Ectodermal cell (in vitro differentiated cells): ENCODE measurements at regions not wholly inside any gene's neighbourhood (a gene's known extent, or its start where the extent isn't known, plus 50 kb on each side); places are given as distances from the start of the nearest gene placed in this dataset.

Source experiments
- H3K27ac ChIP-seq: 2 replicates; pipeline ENCODE4 v1.7.0; 2013; ENCODE audit warnings: mild to moderate bottlenecking, low read depth, low read length; ENCODE audit not compliant: insufficient read depth, poor library complexity, severe bottlenecking
- H3K27me3 ChIP-seq: 2 replicates; pipeline ENCODE4 v1.7.0; 2013; ENCODE audit warnings: mild to moderate bottlenecking, low read length; ENCODE audit not compliant: insufficient read depth, control insufficient read depth, poor library complexity, severe bottlenecking
- H3K36me3 ChIP-seq: one replicate; pipeline ENCODE4 v1.7.0; 2013; ENCODE audit warnings: low read length; ENCODE audit not compliant: control insufficient read depth, insufficient read depth
- H3K4me1 ChIP-seq: one replicate; pipeline ENCODE4 v1.7.0; 2013; ENCODE audit warnings: low read length; ENCODE audit not compliant: control insufficient read depth, insufficient read depth
- H3K4me3 ChIP-seq: 2 replicates; pipeline ENCODE4 v1.7.0; 2013; ENCODE audit warnings: low read depth, low read length, control low read depth; ENCODE audit not compliant: insufficient read depth
- H3K9me3 ChIP-seq: 2 replicates; pipeline ENCODE4 v1.7.0; 2013; ENCODE audit warnings: mild to moderate bottlenecking, low read length, moderate library complexity; ENCODE audit not compliant: control insufficient read depth
- WGBS, 2 experiments: methylation state at CpG; one replicate each; pipeline ENCODE4 v1.1.7; 2013; ENCODE audit warnings: missing lambda C conversion rate in 2 of 2; 5-methylcytosine and 5-hydroxymethylcytosine counted together

DNA sequence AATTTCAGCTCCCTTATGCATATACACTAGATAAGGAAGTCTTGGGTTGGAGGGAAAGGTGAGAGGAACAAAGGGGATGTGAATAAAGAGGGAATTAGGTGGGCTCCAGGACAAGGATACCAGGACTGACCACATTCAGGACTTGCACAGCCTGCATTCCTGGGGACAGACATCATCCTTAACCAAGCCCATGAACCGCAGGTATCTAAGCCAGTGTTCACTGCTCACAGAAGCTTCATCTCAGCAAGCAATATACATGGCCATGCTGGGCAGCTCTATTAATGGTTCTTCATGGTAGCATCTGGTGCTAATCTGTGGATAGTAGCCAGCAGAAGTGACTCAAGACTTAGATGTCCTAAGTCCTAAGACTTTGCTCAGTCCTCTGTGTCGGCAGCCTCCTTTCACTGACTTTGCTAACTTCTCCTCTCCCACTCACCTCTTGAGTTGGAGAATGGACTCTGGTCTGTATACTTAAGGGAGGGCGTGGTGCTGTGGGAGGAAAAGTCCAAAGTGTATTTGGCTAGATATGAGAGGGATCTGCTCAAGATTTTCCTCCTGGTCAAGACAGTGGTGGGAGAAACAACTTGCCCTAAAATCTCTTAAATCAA is 136.1 kb downstream of the ASCL1 start:
- Histone ChIP-seq H3K27me3 (no peaks in the 10 kb centered on the region), H3K36me3 (no peaks in the 10 kb centered on the region), H3K27ac (no peak overlapping the region), H3K9me3 (no peaks in the 10 kb centered on the region), H3K4me3 (no peak overlapping the region), H3K4me1 (no peaks in the 10 kb centered on the region)
- WGBS, 2 experiments = 92 to 99% methylated on average over 3 of the region's 3 CpGs

DNA sequence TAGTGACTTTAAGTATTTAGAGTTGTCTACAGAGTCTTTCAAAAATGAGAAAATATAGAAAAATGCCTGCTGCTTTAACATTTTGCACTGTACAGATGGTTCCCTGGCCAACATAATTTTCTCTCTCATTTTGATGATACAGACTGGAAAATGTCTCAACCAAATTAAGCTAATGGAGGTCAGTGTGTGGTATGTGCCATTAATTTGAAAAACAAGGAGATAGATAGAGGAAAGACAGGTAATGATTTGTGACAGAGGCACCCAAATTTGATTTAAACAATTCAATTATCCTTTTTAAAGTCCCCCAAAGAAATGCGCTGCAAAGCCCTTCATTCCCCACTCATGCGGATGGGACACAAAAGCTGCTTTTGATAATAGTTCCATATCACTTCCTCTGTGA is 140.0 kb downstream of the ASCL1 start:
- Histone ChIP-seq H3K4me3 (no peak overlapping the region), H3K27ac (no peak overlapping the region), H3K36me3 (no peaks in the 10 kb centered on the region), H3K9me3 (no peaks in the 10 kb centered on the region), H3K4me1 (no peaks in the 10 kb centered on the region), H3K27me3 (no peaks in the 10 kb centered on the region)
- 100% methylated on average over 1 of the region's 2 CpGs for WGBS, 2 experiments

DNA sequence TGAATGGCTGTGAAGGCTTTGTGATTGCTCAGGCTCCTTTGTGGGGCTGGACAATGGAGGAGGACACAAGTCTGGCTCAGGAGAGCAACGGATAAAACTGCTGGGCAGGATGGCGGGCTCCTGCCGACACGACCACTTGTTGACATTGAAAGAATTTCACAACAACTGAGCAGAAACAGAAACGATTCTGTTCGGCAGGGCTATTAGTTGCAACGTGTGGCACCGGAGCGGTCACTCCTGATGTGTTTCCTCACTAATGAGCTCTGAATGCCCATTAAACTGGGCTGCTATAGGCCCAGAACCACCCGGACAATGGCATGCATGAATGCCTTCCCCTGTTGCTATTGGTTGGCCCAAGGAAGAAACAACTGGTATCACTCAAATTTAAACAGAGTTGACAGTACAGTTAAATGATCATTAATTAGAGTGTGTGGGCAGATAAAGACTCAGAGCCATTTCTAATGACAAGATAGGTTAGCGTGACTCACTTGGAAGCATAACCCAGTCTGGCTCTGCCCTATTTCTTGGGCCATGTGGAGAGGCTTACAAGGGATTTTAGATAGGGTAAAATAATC is 142.9 kb downstream of the ASCL1 start:
- Histone ChIP-seq H3K27me3 (no peaks in the 10 kb centered on the region), H3K4me1 (no peaks in the 10 kb centered on the region), H3K9me3 (no peaks in the 10 kb centered on the region), H3K4me3 (no peak overlapping the region), H3K27ac (no peak overlapping the region), H3K36me3 (no peaks in the 10 kb centered on the region)
- WGBS, 2 experiments = 90% methylated on average over 11 of the region's 11 CpGs

DNA sequence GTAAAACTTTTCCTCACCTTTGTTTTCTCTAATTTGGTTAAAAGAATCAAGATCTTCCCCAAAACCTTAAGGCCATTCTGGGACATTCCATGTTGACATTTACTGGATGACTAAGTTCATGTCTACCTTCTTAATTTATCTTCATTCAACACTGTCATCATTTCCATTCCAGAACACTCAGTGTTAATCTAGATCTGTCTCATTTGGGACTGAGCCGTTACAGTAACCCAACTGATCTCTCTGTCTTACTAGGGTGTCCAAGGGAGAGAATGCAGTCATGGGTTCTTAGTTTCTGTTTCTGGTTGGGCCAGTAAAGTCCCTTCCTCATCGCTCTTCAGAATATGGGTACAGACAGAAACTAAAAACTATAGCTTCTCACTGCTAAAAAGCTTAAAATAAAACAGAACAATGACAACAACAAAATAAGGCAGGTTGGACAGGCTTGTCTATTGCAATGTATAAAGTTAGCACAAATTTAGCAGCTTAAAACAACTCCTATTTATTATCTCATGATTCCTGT is 144.8 kb downstream of the ASCL1 start:
- no peak overlapping the region for H3K27ac ChIP-seq
- H3K4me1 ChIP-seq = no peaks in the 10 kb centered on the region
- H3K36me3 ChIP-seq = no peaks in the 10 kb centered on the region
- WGBS, 2 experiments = 89% methylated on average over 2 of the region's 2 CpGs
- no peaks in the 10 kb centered on the region for H3K9me3 ChIP-seq
- no peaks in the 10 kb centered on the region for H3K27me3 ChIP-seq
- no peak overlapping the region for H3K4me3 ChIP-seq

DNA sequence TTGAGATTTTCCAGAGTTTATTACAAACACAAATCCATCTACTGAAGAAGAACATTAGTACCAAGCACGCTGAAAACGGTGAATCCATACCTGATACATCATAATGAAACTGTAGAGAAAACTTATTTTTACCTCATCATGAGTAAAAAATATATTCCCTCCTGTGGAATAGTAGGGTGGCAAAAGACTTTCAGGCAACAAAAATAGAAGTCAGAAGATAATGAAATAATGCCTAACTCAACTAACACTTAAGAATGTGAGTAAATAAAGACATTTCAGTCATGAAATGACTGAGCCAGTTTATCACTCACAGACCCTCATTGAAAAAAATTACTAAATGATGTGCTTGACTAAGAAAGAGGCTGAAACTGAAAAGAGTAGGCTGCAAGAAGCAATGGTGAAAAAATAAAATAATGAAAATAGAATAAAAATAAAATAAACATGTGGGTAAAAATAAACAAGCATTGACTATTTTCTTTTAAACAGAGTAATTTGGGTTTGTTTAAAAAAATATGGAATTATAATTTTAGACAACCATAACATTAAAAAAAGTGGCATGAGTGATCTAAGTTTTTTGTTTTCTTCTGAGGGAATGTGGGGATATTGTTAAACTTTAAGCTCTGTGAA is 148.6 kb downstream of the ASCL1 start:
- H3K27ac ChIP-seq = no peak overlapping the region
- H3K9me3 ChIP-seq = no peaks in the 10 kb centered on the region
- H3K4me1 ChIP-seq = no peaks in the 10 kb centered on the region
- no peaks in the 10 kb centered on the region for H3K27me3 ChIP-seq
- H3K4me3 ChIP-seq = no peak overlapping the region
- WGBS, 2 experiments = 80% methylated on average over 1 of the region's 2 CpGs; no CpG with 5 or more reads in 1 of the 2 experiments
- H3K36me3 ChIP-seq = no peaks in the 10 kb centered on the region

DNA sequence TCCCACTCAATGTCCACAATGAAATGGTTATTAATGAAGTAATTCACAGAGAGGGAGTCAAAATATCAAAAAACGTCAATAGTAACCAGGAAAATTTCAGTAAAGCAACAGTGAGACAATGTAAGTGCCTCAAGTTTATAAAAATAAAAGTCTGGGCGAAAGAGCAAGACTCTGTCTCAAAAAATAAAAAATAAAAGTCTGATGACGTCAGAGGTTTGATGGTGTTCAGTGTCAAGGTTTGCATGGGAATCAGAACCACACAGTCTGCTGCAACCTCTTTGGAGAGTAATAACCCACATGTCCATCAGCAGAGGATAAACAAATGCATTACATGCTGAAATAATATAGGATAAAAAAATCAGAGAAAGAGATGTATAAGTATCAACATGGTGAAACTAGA is 152.4 kb downstream of the ASCL1 start:
- no peaks in the 10 kb centered on the region for H3K4me1 ChIP-seq
- H3K36me3 ChIP-seq = no peaks in the 10 kb centered on the region
- WGBS, 2 experiments = 90 to 93% methylated on average over 3 of the region's 3 CpGs
- H3K27ac ChIP-seq = no peak overlapping the region
- H3K4me3 ChIP-seq = no peak overlapping the region
- no peaks in the 10 kb centered on the region for H3K9me3 ChIP-seq
- H3K27me3 ChIP-seq = no peaks in the 10 kb centered on the region

DNA sequence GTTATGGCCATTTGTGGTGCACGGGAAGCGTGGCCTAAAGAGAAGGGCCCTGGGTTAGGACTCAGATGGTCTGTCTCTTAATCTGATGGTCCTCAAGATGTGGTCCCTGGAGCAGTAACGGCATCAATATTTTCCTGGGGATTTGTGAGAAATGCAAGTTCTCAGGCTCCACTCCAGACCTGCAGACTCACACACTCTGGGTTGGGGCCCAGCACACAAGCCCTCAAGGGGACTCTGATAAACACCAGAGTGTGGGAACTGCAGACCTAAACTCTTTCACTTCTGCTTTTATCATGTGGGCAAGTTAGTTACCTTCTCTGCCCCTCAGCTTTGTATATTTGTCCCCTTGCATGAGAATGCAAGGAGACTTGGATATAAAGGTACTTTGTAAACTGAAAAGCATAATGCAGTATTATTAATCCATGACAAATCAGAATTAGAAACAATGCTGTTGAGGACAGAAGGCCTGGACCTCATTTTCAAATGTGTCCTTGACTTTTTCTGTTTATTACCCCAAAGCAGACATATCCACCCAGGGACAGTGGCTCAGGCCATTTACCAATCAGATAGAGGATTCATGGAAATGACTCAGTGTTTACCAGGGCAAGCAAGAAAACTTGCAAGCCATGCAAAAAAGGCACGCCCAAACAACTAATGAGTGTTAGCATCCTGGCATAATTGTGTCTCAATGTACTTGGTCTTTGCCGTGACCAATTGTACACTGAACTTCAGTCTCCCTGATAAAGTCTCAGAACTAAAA is 157.0 kb downstream of the ASCL1 start:
- 94 to 95% methylated on average over 5 of the region's 5 CpGs for WGBS, 2 experiments
- no peaks in the 10 kb centered on the region for H3K36me3 ChIP-seq
- H3K4me3 ChIP-seq = no peak overlapping the region
- H3K4me1 ChIP-seq = no peaks in the 10 kb centered on the region
- H3K27ac ChIP-seq = no peak overlapping the region
- no peaks in the 10 kb centered on the region for H3K9me3 ChIP-seq
- H3K27me3 ChIP-seq = no peaks in the 10 kb centered on the region

DNA sequence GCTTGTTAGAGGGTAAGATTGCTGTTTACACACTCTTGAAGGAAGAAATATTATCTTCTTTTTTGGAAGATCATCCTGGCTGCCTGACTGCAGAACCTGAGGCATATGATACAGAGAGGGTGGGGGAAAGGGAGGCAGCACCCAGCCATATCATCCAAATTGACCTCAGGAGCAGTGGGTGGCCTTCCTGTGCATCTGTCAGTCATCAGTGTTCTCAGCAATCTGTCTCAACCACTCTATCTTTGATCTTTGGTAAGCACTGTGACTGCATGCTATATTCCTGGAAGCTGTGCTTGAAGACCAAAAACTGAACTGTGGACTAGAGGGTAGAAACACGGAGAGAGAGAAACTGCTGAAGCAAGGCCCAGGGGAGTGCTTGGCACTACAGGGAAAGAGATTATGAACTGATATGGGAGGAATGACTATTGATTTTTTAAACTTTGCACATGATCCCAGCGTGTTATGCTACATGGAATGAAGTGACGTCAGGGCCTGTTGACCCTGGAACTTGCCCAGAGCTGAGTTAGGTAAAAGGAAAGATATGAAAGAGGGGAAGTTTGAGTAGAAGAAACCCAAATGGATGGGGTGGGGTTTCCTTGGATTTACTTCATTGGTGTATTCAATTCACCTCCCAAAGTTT is 171.5 kb downstream of the ASCL1 start:
- H3K4me3 ChIP-seq = no peak overlapping the region
- no peaks in the 10 kb centered on the region for H3K36me3 ChIP-seq
- H3K4me1 ChIP-seq = no peaks in the 10 kb centered on the region
- no peaks in the 10 kb centered on the region for H3K27me3 ChIP-seq
- no peak overlapping the region for H3K27ac ChIP-seq
- 88 to 93% methylated on average over 3 of the region's 3 CpGs for WGBS, 2 experiments
- H3K9me3 ChIP-seq = no peaks in the 10 kb centered on the region

DNA sequence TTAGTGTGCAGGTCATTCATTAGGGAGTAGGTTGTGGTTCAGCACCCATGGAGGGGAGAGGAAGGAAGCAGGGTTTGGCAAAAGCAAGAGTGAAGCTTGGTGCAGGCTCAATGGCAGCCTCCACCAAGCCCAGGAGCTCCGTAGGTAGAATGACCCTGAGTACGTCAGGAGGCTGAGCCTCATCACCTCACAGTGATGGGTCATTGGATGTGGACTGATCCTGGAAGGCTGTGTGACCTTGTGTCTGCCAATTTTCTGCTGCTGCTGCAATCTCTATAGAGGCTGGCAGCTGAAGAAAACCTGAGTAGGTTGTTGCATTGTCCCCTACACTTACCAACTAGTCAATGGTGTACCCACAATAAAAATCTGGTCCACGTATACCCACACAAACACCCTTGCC is 173.1 kb downstream of the ASCL1 start:
- Histone ChIP-seq H3K4me1 (no peaks in the 10 kb centered on the region), H3K27me3 (no peaks in the 10 kb centered on the region), H3K36me3 (no peaks in the 10 kb centered on the region), H3K4me3 (no peak overlapping the region), H3K9me3 (no peaks in the 10 kb centered on the region), H3K27ac (no peak overlapping the region)
- WGBS, 2 experiments = 90 to 91% methylated on average over 3 of the region's 3 CpGs

DNA sequence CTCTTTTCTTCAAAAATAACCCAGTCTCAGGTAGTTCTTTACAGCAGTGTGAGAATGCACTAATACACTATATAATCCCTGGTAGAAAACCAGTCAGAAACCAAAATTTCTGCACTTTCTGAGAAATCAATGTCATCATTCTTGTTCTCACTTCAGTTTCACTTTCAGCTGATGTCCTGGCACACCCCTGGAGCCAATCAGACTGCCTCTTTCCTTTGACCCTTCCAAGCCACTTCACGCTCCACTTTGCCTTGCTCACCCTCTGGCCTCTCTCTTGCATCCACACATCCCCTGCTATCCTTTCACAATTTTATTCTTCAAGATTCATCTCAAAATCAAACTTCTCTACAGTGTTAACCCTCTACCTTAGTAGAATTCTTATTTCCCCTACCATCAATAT is 181.1 kb downstream of the ASCL1 start:
- WGBS, 2 experiments = 91 to 93% methylated on average over 1 of the region's 1 CpG
- Histone ChIP-seq H3K4me3 (no peak overlapping the region), H3K27ac (no peak overlapping the region), H3K36me3 (no peaks in the 10 kb centered on the region), H3K27me3 (no peaks in the 10 kb centered on the region), H3K9me3 (no peaks in the 10 kb centered on the region), H3K4me1 (peaks cover 11% of the 10 kb centered on the region)
